Neuron (in vitro differentiated cells): ENCODE measurements at regions not wholly inside any gene's neighbourhood (a gene's known extent, or its start where the extent isn't known, plus 50 kb on each side); places are given as distances from the start of the nearest gene placed in this dataset.

Source experiments
- H2AFZ ChIP-seq: one replicate; pipeline ENCODE4 v1.6.1; 2013; ENCODE audit warnings: low read depth, mild to moderate bottlenecking, inconsistent platforms, low read length, moderate library complexity
- H3K27me3 ChIP-seq: one replicate; pipeline ENCODE4 v1.6.1; 2013; ENCODE audit warnings: low read length; ENCODE audit not compliant: insufficient read depth
- H3K36me3 ChIP-seq: one replicate; pipeline ENCODE4 v1.6.1; 2013; ENCODE audit warnings: low read length; ENCODE audit not compliant: insufficient read depth
- H3K4me1 ChIP-seq: one replicate; pipeline ENCODE4 v1.6.1; 2013; ENCODE audit warnings: low read length; ENCODE audit not compliant: insufficient read depth
- H3K4me3 ChIP-seq: 2 replicates; pipeline ENCODE4 v1.5.1; 2013; ENCODE audit warnings: mild to moderate bottlenecking, low read length, moderate library complexity
- H3K9me3 ChIP-seq: one replicate; pipeline ENCODE4 v1.6.1; 2013; ENCODE audit warnings: low read length

- H2AFZ ChIP-seq, result no peak overlapping the region
- no peaks in the 10 kb centered on the region for H3K36me3 ChIP-seq
- H3K4me3 ChIP-seq, result no peak overlapping the region
- no peaks in the 10 kb centered on the region for H3K4me1 ChIP-seq
- H3K27me3 ChIP-seq, result no peaks in the 10 kb centered on the region
- H3K9me3 ChIP-seq, result no peaks in the 10 kb centered on the region
These were observed 714.4 kb upstream of the MARCKS start for GRCh38 chr6:113142671-113143174.

- no peaks in the 10 kb centered on the region for H3K4me1 ChIP-seq
- no peak overlapping the region for H2AFZ ChIP-seq
- no peaks in the 10 kb centered on the region for H3K36me3 ChIP-seq
These were observed 713.9 kb upstream of the MARCKS start for GRCh38 chr6:113143206-113143605.

GRCh38 chr6:113144117-113144516 lies 713.0 kb upstream of the MARCKS start:
- Histone ChIP-seq H3K4me1 (no peaks in the 10 kb centered on the region), H3K27me3 (no peaks in the 10 kb centered on the region), H3K9me3 (no peaks in the 10 kb centered on the region), H3K36me3 (no peaks in the 10 kb centered on the region), H3K4me3 (no peak overlapping the region), H2AFZ (no peak overlapping the region)

More at GRCh38 chr6:113143206-113143605, 713.9 kb upstream of the MARCKS start:
- Histone ChIP-seq H3K4me3 (no peak overlapping the region), H3K9me3 (no peaks in the 10 kb centered on the region), H3K27me3 (no peaks in the 10 kb centered on the region)

- H2AFZ ChIP-seq, result no peak overlapping the region
- no peaks in the 10 kb centered on the region for H3K4me1 ChIP-seq
- no peaks in the 10 kb centered on the region for H3K36me3 ChIP-seq
- no peak overlapping the region for H3K4me3 ChIP-seq
- H3K27me3 ChIP-seq, result no peaks in the 10 kb centered on the region
- no peaks in the 10 kb centered on the region for H3K9me3 ChIP-seq
These were observed 710.3 kb upstream of the MARCKS start for GRCh38 chr6:113146878-113147277.

- Histone ChIP-seq H3K4me3 (no peak overlapping the region), H3K36me3 (no peaks in the 10 kb centered on the region), H3K27me3 (no peaks in the 10 kb centered on the region), H3K9me3 (no peaks in the 10 kb centered on the region), H2AFZ (no peak overlapping the region), H3K4me1 (no peaks in the 10 kb centered on the region)
These were observed 709.6 kb upstream of the MARCKS start for GRCh38 chr6:113147544-113147943.

- Histone ChIP-seq H3K36me3 (no peaks in the 10 kb centered on the region), H3K27me3 (no peaks in the 10 kb centered on the region), H3K9me3 (no peaks in the 10 kb centered on the region), H2AFZ (no peak overlapping the region), H3K4me3 (no peak overlapping the region), H3K4me1 (no peaks in the 10 kb centered on the region)
These were observed 708.6 kb upstream of the MARCKS start for GRCh38 chr6:113148566-113148965.

- H3K4me3 ChIP-seq, result no peak overlapping the region
- no peaks in the 10 kb centered on the region for H3K9me3 ChIP-seq
- no peaks in the 10 kb centered on the region for H3K4me1 ChIP-seq
- no peak overlapping the region for H2AFZ ChIP-seq
- no peaks in the 10 kb centered on the region for H3K27me3 ChIP-seq
- H3K36me3 ChIP-seq, result no peaks in the 10 kb centered on the region
These were observed 707.6 kb upstream of the MARCKS start for GRCh38 chr6:113149511-113149910.

GRCh38 chr6:113160306-113161017 lies 696.7 kb upstream of the MARCKS start:
- no peak overlapping the region for H3K4me3 ChIP-seq
- H3K9me3 ChIP-seq, result no peaks in the 10 kb centered on the region
- peak overlapping the region; percentile 5 for H2AFZ ChIP-seq
- H3K36me3 ChIP-seq, result no peaks in the 10 kb centered on the region
- H3K4me1 ChIP-seq, result no peaks in the 10 kb centered on the region
- H3K27me3 ChIP-seq, result no peaks in the 10 kb centered on the region

- no peak overlapping the region for H3K4me3 ChIP-seq
- H3K36me3 ChIP-seq, result no peaks in the 10 kb centered on the region
- H2AFZ ChIP-seq, result peak overlapping the region; percentile 5
These were observed 696.2 kb upstream of the MARCKS start for GRCh38 chr6:113161018-113161315.

GRCh38 chr6:113162739-113163138 lies 694.4 kb upstream of the MARCKS start:
- H3K36me3 ChIP-seq, result no peaks in the 10 kb centered on the region
- H3K9me3 ChIP-seq, result no peaks in the 10 kb centered on the region
- H3K27me3 ChIP-seq, result no peaks in the 10 kb centered on the region
- H2AFZ ChIP-seq, result no peak overlapping the region
- no peak overlapping the region for H3K4me3 ChIP-seq
- no peaks in the 10 kb centered on the region for H3K4me1 ChIP-seq

More at GRCh38 chr6:113161018-113161315, 696.2 kb upstream of the MARCKS start:
- H3K27me3 ChIP-seq, result no peaks in the 10 kb centered on the region
- H3K4me1 ChIP-seq, result no peaks in the 10 kb centered on the region
- no peaks in the 10 kb centered on the region for H3K9me3 ChIP-seq

- Histone ChIP-seq H3K4me1 (peaks cover 13% of the 10 kb centered on the region), H3K27me3 (no peaks in the 10 kb centered on the region), H3K36me3 (no peaks in the 10 kb centered on the region), H3K4me3 (no peak overlapping the region), H2AFZ (no peak overlapping the region), H3K9me3 (peaks cover 6% of the 10 kb centered on the region)
These were observed 689.1 kb upstream of the MARCKS start for GRCh38 chr6:113168057-113168456.

GRCh38 chr6:113169484-113169883 lies 687.7 kb upstream of the MARCKS start:
- H3K4me1 ChIP-seq, result peaks cover 21% of the 10 kb centered on the region
- no peaks in the 10 kb centered on the region for H3K27me3 ChIP-seq
- H3K4me3 ChIP-seq, result no peak overlapping the region
- H2AFZ ChIP-seq, result no peak overlapping the region
- no peaks in the 10 kb centered on the region for H3K36me3 ChIP-seq
- peaks cover 6% of the 10 kb centered on the region for H3K9me3 ChIP-seq

- Histone ChIP-seq H3K27me3 (no peaks in the 10 kb centered on the region), H3K4me3 (no peak overlapping the region), H3K4me1 (peaks cover 21% of the 10 kb centered on the region), H2AFZ (no peak overlapping the region), H3K36me3 (no peaks in the 10 kb centered on the region), H3K9me3 (peaks cover 6% of the 10 kb centered on the region)
These were observed 686.7 kb upstream of the MARCKS start for GRCh38 chr6:113170454-113170853.

- H3K27me3 ChIP-seq, result no peaks in the 10 kb centered on the region
- H3K4me1 ChIP-seq, result peaks cover 21% of the 10 kb centered on the region
- H3K9me3 ChIP-seq, result peaks cover 6% of the 10 kb centered on the region
- no peak overlapping the region for H2AFZ ChIP-seq
- H3K36me3 ChIP-seq, result no peaks in the 10 kb centered on the region
- no peak overlapping the region for H3K4me3 ChIP-seq
These were observed 685.3 kb upstream of the MARCKS start for GRCh38 chr6:113171882-113172281.
